Occipital lobe (tissue), 1 donor: ENCODE measurements at regions not wholly inside any gene's neighbourhood (a gene's known extent, or its start where the extent isn't known, plus 50 kb on each side); places are given as distances from the start of the nearest gene placed in this dataset.

ENCODE experiments used
- DNase-seq: peaks from one replicate; lab custom pipeline; 2025; lab: John Stamatoyannopoulos, UW

GRCh38 chr19:29395734-29396414 is 129.9 kb upstream of the VSTM2B start:
- DNase-seq = no peak

- DNase-seq = no peak
Measured at GRCh38 chr19:29396925-29397324, 128.9 kb upstream of the VSTM2B start.

GRCh38 chr19:29397748-29398147 is 128.0 kb upstream of the VSTM2B start:
- DNase-seq = no peak

- no peak for DNase-seq
Measured at GRCh38 chr19:29399804-29400203, 126.0 kb upstream of the VSTM2B start.

- peak; percentile 53 for DNase-seq
Measured at GRCh38 chr19:29400917-29401711, 124.7 kb upstream of the VSTM2B start.

- DNase-seq = no peak
Measured at GRCh38 chr19:29401712-29402421, 123.9 kb upstream of the VSTM2B start.

- no peak for DNase-seq
Measured at GRCh38 chr19:29402563-29402962, 123.2 kb upstream of the VSTM2B start.

- DNase-seq = no peak
Measured at GRCh38 chr19:29404015-29404414, 121.8 kb upstream of the VSTM2B start.

GRCh38 chr19:29404951-29405727 is 120.7 kb upstream of the VSTM2B start:
- peak; percentile 39 for DNase-seq

GRCh38 chr19:29405728-29405995 is 120.1 kb upstream of the VSTM2B start:
- no peak for DNase-seq

GRCh38 chr19:29409076-29409862 is 116.5 kb upstream of the VSTM2B start:
- no peak for DNase-seq

- DNase-seq = no peak
Measured at GRCh38 chr19:29410601-29411000, 115.2 kb upstream of the VSTM2B start.

- peak; percentile 25 for DNase-seq
Measured at GRCh38 chr19:29411113-29411581, 114.6 kb upstream of the VSTM2B start.

GRCh38 chr19:29413435-29413834 is 112.4 kb upstream of the VSTM2B start:
- DNase-seq = no peak

GRCh38 chr19:29415507-29415906 is 110.3 kb upstream of the VSTM2B start:
- DNase-seq = no peak

GRCh38 chr19:29417048-29417447 is 108.7 kb upstream of the VSTM2B start:
- no peak for DNase-seq

GRCh38 chr19:29418201-29418600 is 107.6 kb upstream of the VSTM2B start:
- DNase-seq = no peak

- no peak for DNase-seq
Measured at GRCh38 chr19:29420065-29420464, 105.7 kb upstream of the VSTM2B start.

GRCh38 chr19:29420482-29421195 is 105.2 kb upstream of the VSTM2B start:
- no peak for DNase-seq

- no peak for DNase-seq
Measured at GRCh38 chr19:29421196-29421545, 104.6 kb upstream of the VSTM2B start.
